Activated CD4-positive, alpha-beta T cell treated with anti-CD3 and anti-CD28 coated beads, Interleukin-2, amount 10 ng/mL, durations not matched to agents 7 days and 5 days (primary cell): ENCODE measurements at regions not wholly inside any gene's neighbourhood (a gene's known extent, or its start where the extent isn't known, plus 50 kb on each side); places are given as distances from the start of the nearest gene placed in this dataset.

ENCODE experiments used
- CTCF ChIA-PET: fragments of 350-600 bp; sonication (Branson Sonifier 250); formaldehyde crosslinking; loops from one replicate; lab custom pipeline; 2021; ENCODE audit warnings: antibody characterized with exemption; lab: Charles Lee
- POLR2A ChIA-PET: fragments of 350-600 bp; sonication (Branson Sonifier 250); formaldehyde crosslinking; loops from one replicate; lab custom pipeline; 2021; ENCODE audit warnings: antibody characterized with exemption; lab: Charles Lee
- DNase-seq: peaks from one replicate; pipeline ENCODE4 v3.0.0-alpha.2; 2020
- H3K27ac Mint-ChIP-seq: one replicate; pipeline ENCODE4 v1.8.0; 2021; ENCODE audit warnings: mild to moderate bottlenecking, moderate library complexity, mixed read lengths
- H3K27me3 Mint-ChIP-seq: one replicate; pipeline ENCODE4 v1.8.0; 2021; ENCODE audit warnings: mixed read lengths
- H3K36me3 Mint-ChIP-seq: one replicate; pipeline ENCODE4 v1.8.0; 2021; ENCODE audit warnings: low read depth, mixed read lengths
- H3K4me1 Mint-ChIP-seq: one replicate; pipeline ENCODE4 v1.8.0; 2021; ENCODE audit warnings: mixed read lengths
- H3K4me3 Mint-ChIP-seq: one replicate; pipeline ENCODE4 v1.8.0; 2021; ENCODE audit warnings: mild to moderate bottlenecking, moderate library complexity, mixed read lengths
- H3K9me3 Mint-ChIP-seq: one replicate; pipeline ENCODE4 v1.8.0; 2021; ENCODE audit warnings: mixed read lengths

GRCh38 chr6:6466967-6467761, 121.4 kb upstream of the LY86 start:
- CTCF ChIA-PET, result no interaction called here
- H3K9me3 Mint-ChIP-seq, result peaks cover 5% of the 10 kb centered on the region
- no peak overlapping the region for H3K27ac Mint-ChIP-seq
- no peak overlapping the region for H3K4me3 Mint-ChIP-seq
- H3K4me1 Mint-ChIP-seq, result no peaks in the 10 kb centered on the region
- POLR2A ChIA-PET, result no interaction called here
- H3K27me3 Mint-ChIP-seq, result peaks cover 23% of the 10 kb centered on the region
- no peak for DNase-seq
- H3K36me3 Mint-ChIP-seq, result no peaks in the 10 kb centered on the region

- Mint-ChIP-seq H3K27me3 (peaks cover 13% of the 10 kb centered on the region), H3K4me1 (no peaks in the 10 kb centered on the region), H3K4me3 (no peak overlapping the region), H3K9me3 (peaks cover 5% of the 10 kb centered on the region), H3K27ac (no peak overlapping the region), H3K36me3 (no peaks in the 10 kb centered on the region)
- POLR2A ChIA-PET, result no interaction called here
- CTCF ChIA-PET, result interaction anchor here (0.9 kb wide), 1 partner anchor 30 kb away, joined by 3 read pairs; no protein-coding TSS in a partner anchor
- no peak for DNase-seq
Observed at GRCh38 chr6:6469074-6469473, 119.4 kb upstream of the LY86 start.

GRCh38 chr6:6470123-6470522, 118.4 kb upstream of the LY86 start:
- Mint-ChIP-seq H3K36me3 (no peaks in the 10 kb centered on the region), H3K27ac (no peak overlapping the region), H3K9me3 (peaks cover 5% of the 10 kb centered on the region), H3K27me3 (peaks cover 8% of the 10 kb centered on the region), H3K4me1 (no peaks in the 10 kb centered on the region), H3K4me3 (no peak overlapping the region)
- POLR2A ChIA-PET, result no interaction called here
- DNase-seq, result no peak
- CTCF ChIA-PET, result interaction anchor here (0.6 kb wide), 2 partner anchors 467 to 1283 kb away, joined by 3 to 5 read pairs; no protein-coding TSS in a partner anchor

GRCh38 chr6:6471276-6471675, 117.2 kb upstream of the LY86 start:
- Mint-ChIP-seq H3K27me3 (peaks cover 7% of the 10 kb centered on the region), H3K9me3 (peaks cover 5% of the 10 kb centered on the region), H3K4me3 (no peak overlapping the region), H3K36me3 (no peaks in the 10 kb centered on the region), H3K4me1 (no peaks in the 10 kb centered on the region), H3K27ac (no peak overlapping the region)
- CTCF ChIA-PET, result no interaction called here
- POLR2A ChIA-PET, result no interaction called here
- DNase-seq, result no peak

- ChIA-PET POLR2A (no interaction called here), CTCF (no interaction called here)
- DNase-seq, result no peak
- Mint-ChIP-seq H3K4me1 (no peaks in the 10 kb centered on the region), H3K9me3 (peaks cover 5% of the 10 kb centered on the region), H3K27me3 (peaks cover 28% of the 10 kb centered on the region), H3K36me3 (no peaks in the 10 kb centered on the region), H3K4me3 (no peak overlapping the region), H3K27ac (no peak overlapping the region)
Observed at GRCh38 chr6:6474170-6474920, 114.2 kb upstream of the LY86 start.

GRCh38 chr6:6479785-6480184, 108.7 kb upstream of the LY86 start:
- H3K9me3 Mint-ChIP-seq, result no peaks in the 10 kb centered on the region
- no peak for DNase-seq
- ChIA-PET POLR2A (no interaction called here), CTCF (interaction anchor here (0.6 kb wide), 1 partner anchor 20 kb away, joined by 3 read pairs; no protein-coding TSS in a partner anchor)
- no peaks in the 10 kb centered on the region for H3K4me1 Mint-ChIP-seq
- no peak overlapping the region for H3K27ac Mint-ChIP-seq
- peaks cover 44% of the 10 kb centered on the region for H3K27me3 Mint-ChIP-seq
- H3K4me3 Mint-ChIP-seq, result no peak overlapping the region
- H3K36me3 Mint-ChIP-seq, result no peaks in the 10 kb centered on the region

- Mint-ChIP-seq H3K4me1 (no peaks in the 10 kb centered on the region), H3K27me3 (peaks cover 48% of the 10 kb centered on the region), H3K27ac (no peak overlapping the region), H3K4me3 (no peak overlapping the region), H3K36me3 (no peaks in the 10 kb centered on the region), H3K9me3 (no peaks in the 10 kb centered on the region)
- ChIA-PET CTCF (no interaction called here), POLR2A (no interaction called here)
- no peak for DNase-seq
Observed at GRCh38 chr6:6482256-6482655, 106.3 kb upstream of the LY86 start.

- H3K9me3 Mint-ChIP-seq, result no peaks in the 10 kb centered on the region
- peaks cover 44% of the 10 kb centered on the region for H3K27me3 Mint-ChIP-seq
- no peaks in the 10 kb centered on the region for H3K4me1 Mint-ChIP-seq
- H3K27ac Mint-ChIP-seq, result no peak overlapping the region
- H3K36me3 Mint-ChIP-seq, result no peaks in the 10 kb centered on the region
- CTCF ChIA-PET, result no interaction called here
- DNase-seq, result no peak
- POLR2A ChIA-PET, result no interaction called here
- H3K4me3 Mint-ChIP-seq, result no peak overlapping the region
Observed at GRCh38 chr6:6483168-6483567, 105.4 kb upstream of the LY86 start.

- H3K9me3 Mint-ChIP-seq, result no peaks in the 10 kb centered on the region
- CTCF ChIA-PET, result no interaction called here
- H3K27ac Mint-ChIP-seq, result no peak overlapping the region
- H3K27me3 Mint-ChIP-seq, result peaks cover 41% of the 10 kb centered on the region
- no peaks in the 10 kb centered on the region for H3K4me1 Mint-ChIP-seq
- H3K4me3 Mint-ChIP-seq, result no peak overlapping the region
- DNase-seq, result no peak
- POLR2A ChIA-PET, result no interaction called here
- H3K36me3 Mint-ChIP-seq, result no peaks in the 10 kb centered on the region
Observed at GRCh38 chr6:6483733-6484132, 104.8 kb upstream of the LY86 start.

GRCh38 chr6:6484681-6485080, 103.8 kb upstream of the LY86 start:
- DNase-seq, result no peak
- Mint-ChIP-seq H3K36me3 (no peaks in the 10 kb centered on the region), H3K4me3 (no peak overlapping the region), H3K27ac (no peak overlapping the region), H3K9me3 (no peaks in the 10 kb centered on the region), H3K4me1 (no peaks in the 10 kb centered on the region), H3K27me3 (peaks cover 37% of the 10 kb centered on the region)
- ChIA-PET POLR2A (no interaction called here), CTCF (no interaction called here)

- DNase-seq, result no peak
- Mint-ChIP-seq H3K4me3 (no peak overlapping the region), H3K9me3 (no peaks in the 10 kb centered on the region), H3K27ac (no peak overlapping the region), H3K27me3 (peaks cover 33% of the 10 kb centered on the region), H3K36me3 (no peaks in the 10 kb centered on the region), H3K4me1 (no peaks in the 10 kb centered on the region)
- POLR2A ChIA-PET, result no interaction called here
- CTCF ChIA-PET, result no interaction called here
Observed at GRCh38 chr6:6486595-6486994, 101.9 kb upstream of the LY86 start.

GRCh38 chr6:6491761-6492160, 96.8 kb upstream of the LY86 start:
- Mint-ChIP-seq H3K36me3 (no peaks in the 10 kb centered on the region), H3K4me3 (no peak overlapping the region), H3K9me3 (no peaks in the 10 kb centered on the region), H3K27ac (no peak overlapping the region), H3K27me3 (peaks cover 24% of the 10 kb centered on the region), H3K4me1 (peaks cover 7% of the 10 kb centered on the region)
- ChIA-PET POLR2A (no interaction called here), CTCF (no interaction called here)
- DNase-seq, result no peak

GRCh38 chr6:6492675-6493074, 95.8 kb upstream of the LY86 start:
- no peaks in the 10 kb centered on the region for H3K9me3 Mint-ChIP-seq
- no peak for DNase-seq
- H3K27ac Mint-ChIP-seq, result no peak overlapping the region
- ChIA-PET CTCF (no interaction called here), POLR2A (no interaction called here)
- peaks cover 22% of the 10 kb centered on the region for H3K27me3 Mint-ChIP-seq
- H3K4me3 Mint-ChIP-seq, result no peak overlapping the region
- H3K4me1 Mint-ChIP-seq, result peaks cover 7% of the 10 kb centered on the region
- no peaks in the 10 kb centered on the region for H3K36me3 Mint-ChIP-seq
